ENCODE measurements at regions not wholly inside any gene's neighbourhood (a gene's known extent, or its start where the extent isn't known, plus 50 kb on each side); places are given as distances from the start of the nearest gene placed in this dataset.

- TF ChIP-seq YY1 (IDR thresholded peaks at IDR 0.05; ENCODE audit: insufficient read depth, insufficient read length) (no peak), ZNF274 (IDR thresholded peaks at IDR 0.05; ENCODE audit: low read depth, low read length) (no peak)
Measured at GRCh38 chr13:103908911-103909310, 842.7 kb upstream of the SLC10A2 start.
